Right lung (tissue), 2 donors: ENCODE measurements at regions not wholly inside any gene's neighbourhood (a gene's known extent, or its start where the extent isn't known, plus 50 kb on each side); places are given as distances from the start of the nearest gene placed in this dataset.
"Not testable (repeated sequence)": the region's sequence is repeated elsewhere in the genome, so short reads cannot be mapped to it uniquely, and the experiment has no call there.

Experiments
- DNase-seq, 2 donors: peaks; one replicate each; pipeline ENCODE4 v3.0.0-alpha.2; 2013

DNA sequence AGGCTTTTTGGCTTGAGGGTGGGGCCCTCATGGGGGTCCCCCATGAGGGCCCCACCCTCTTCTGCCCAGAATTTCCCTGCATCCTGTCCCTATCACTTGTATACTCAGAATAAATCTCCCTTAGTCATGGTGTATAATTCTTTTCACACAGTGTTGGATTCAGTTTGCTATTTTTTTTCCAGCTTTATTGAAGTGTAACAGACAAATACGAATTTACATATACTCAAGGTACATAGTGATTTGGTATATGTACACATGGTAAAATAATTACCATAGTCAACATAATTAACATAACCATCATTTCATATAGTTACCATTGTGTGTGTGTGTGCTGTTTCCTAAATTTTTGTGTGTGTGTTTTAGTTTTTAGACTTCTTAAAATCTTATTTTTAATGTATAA, 289.4 kb downstream of the CNTNAP3B start:
- DNase-seq = not testable (repeated sequence)

DNA sequence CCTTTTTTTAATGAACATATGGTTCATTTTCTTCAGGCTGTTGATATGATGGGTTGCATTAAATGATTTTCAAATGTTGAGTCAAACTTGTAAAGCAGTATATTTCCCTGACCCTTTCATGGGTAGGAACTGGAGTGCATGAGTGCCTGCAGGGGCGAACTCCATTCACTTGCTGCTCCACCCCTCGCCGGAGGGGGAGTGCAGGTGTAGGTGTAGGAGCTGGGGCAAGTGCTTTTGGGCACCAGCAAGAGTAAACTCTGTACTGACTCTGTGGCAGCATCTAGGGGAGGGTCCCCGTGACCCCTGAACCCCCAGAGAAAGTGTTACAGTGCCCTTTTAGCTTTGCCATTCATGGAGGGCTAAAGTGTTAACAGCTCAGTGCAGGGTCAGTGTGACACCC, 290.3 kb downstream of the CNTNAP3B start:
- DNase-seq = not testable (repeated sequence)

DNA sequence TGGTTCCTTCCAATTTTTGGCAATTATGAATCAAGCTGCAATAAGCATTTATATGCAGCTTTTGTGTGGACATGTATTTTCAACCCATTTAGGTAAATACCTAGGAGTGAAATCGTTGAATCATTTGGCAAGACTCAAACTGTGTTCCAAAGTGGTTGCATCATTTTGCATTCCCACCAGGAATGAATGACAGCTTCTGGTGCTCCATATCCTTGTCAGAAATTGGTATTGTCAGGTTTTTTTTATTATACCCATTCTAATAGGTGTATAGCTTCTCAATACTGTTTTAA, 290.7 kb downstream of the CNTNAP3B start:
- not testable (repeated sequence) for DNase-seq

DNA sequence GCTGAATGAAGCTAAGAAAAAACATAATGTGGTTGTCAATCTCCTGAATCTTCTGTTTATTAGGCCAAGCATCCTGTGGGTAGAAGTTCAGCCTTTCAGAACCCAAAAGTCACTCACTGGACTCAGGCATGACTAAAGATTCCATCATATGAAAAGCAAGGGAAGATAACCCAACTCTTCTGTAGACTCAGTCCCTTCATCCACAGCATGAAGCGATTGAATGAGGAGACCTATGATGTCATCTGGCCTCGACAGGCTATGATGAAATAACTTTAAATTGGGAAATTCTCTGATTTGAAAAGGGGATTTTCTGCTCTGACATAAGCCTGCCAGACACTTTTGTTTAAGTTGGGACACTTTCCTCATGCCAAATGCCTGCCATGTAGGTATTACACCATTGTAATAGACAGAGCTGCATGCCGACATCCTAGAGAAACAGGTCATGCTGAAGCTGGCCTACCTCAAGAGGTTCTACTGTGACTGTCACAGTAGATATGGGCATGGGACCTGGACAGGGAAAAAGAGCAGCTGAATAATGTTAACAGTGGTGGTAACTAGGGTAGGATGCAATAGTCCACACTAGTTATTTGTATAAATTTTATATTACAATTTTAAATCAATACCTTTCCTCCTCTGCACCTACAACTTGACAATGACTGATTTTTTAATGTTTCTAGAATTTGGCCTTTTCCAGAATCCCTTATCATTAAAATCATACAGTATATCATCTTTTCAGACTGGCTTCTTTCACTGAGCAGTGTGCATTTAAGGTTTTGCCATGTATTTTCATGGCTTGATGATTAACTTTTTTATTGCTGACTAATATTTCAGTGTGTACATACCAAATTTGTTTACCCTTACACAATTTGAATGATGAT, 291.3 kb downstream of the CNTNAP3B start:
- DNase-seq = not testable (repeated sequence)

DNA sequence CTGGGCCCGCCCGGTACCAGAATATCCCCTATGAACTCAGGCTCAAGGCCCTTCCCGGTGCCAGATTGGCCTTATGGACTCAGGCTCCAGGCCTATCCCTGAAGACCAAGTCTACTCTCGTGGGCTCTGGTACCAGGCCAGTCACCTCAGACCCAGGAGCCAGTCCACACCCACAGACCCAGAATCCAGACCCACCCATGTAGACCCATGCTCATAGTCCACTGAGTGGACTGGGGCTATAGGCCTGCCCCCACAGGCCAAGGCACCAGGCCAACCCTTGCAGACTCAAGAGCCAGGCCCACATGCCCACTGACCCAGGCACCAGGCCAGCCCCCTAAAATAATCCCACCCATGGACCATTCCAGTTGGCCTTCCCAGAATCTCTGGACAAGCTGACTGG, 296.1 kb downstream of the CNTNAP3B start:
- DNase-seq = not testable (repeated sequence)

DNA sequence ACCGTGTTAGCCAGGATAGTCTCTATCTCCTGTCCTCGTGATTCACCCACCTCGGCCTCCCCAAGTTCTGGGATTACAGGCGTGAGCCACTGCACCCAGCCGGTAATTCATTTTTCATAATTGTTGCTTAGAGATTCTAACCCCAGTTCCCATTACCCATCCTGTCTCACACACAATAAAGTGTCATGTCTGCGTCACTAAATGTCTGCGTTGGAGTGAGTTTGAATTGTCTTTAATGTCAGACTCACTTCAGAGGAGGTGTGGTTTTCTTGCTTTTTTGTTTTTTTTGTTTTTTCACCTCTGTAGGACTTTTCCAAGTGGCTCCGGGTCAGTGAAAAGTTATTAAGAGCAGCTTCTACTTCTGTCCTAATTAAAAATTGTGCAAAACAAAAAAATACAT, 304.5 kb downstream of the CNTNAP3B start:
- not testable (repeated sequence) for DNase-seq

DNA sequence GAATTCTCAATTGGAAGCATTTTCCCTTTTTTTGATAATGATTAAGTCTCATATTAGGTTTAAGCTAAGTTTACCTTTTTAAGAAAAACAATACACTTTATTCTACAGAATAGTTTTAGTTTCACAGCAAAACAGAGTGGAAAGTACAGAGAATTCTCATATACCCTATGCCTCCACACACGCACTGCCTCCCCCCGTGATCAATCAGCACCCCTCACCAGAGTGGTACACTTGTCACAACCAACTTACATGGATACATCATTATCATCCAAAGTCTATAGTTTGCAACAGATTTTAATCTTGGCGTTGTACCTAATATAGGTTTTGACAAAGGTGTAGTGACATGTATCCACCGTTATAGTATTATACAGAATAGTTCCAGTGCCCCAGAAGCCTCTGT, 326.5 kb downstream of the CNTNAP3B start:
- DNase-seq = not testable (repeated sequence)

DNA sequence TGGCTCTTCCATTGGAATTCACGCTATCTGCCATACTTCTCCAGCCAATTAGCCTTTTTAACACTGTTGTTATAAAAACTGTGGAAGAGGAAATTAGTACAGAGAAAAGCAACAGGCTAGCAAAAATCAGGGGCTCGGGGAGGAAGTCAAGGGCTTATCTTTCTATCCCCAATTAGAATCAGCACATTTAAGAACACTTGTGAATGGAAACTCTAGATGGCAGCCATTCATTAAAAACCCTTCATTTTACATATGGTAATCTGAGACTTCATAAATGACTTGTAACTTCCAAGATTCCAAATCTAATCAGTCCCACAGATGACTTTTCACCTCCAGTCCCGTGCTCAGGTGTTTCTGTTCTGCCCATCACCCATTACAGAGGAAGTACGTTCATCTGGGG, 330.5 kb downstream of the CNTNAP3B start:
- DNase-seq = not testable (repeated sequence)

DNA sequence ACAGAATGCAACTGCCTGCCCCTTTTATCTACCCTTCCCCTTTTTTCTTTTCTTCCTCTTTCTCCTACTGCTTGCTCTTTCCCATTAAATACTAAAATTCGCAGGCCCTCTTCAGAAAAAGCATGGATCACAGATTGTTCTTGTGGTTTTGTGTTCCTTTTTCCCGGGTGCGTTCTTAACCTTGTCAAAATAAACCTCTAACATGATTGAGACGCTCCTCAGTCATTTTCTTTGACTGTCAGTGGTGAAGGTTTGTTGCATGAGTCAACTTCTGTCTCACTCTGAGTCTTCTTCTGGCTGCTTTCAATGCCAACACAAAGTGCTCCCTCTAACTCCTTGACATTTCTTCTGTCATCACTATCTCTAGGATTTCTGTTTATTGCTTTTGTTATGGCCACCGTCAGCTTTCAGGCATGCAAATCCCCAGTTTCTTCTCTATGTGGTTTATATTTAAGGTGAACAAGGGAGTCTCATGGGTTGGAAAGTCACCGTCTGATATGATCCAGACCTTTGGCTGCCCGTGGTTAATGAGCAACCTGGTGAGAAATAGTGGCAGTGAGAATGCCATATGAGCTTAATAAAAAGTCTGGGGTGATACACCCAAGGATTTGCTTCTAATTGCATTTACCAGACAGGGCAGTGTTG, 338.4 kb downstream of the CNTNAP3B start:
- DNase-seq = not testable (repeated sequence)

DNA sequence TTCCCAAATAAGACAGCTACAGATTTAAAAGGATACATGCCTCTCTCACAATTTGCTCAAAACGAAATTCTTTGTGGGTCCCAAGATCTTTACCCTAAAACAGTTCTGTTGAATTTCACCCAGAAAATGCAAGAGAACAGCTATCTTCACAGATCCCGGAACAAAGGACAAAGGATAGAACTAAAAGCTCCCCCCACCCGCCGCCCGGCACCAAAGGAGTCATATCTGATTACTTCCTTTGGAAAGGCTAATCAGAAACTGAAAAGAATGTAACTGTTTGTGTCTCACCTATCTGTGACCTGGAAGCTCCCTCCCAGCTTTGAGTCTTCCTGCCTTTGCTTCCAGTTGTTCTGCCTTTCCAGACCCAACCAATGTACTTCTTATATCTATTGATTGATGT, 339.2 kb downstream of the CNTNAP3B start:
- not testable (repeated sequence) for DNase-seq

DNA sequence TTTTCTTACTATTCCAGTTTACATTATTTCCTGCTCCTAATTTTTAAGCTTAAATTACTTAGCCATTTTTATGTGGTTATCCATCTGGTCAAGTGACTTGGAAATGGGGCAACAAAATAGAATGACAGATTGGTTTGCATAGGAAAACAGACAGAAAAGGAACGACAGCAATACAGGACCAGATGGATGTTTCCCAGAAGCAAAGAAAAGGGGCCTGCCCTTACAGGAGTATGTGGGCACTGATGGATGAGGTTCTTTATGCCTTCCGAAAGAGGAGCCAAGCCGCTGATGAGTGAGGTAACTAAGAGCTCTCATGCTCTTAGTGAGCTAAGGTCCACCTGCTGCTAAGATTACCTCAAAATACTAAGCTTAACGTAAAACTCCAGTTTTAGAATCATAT, 339.8 kb downstream of the CNTNAP3B start:
- DNase-seq = not testable (repeated sequence)

DNA sequence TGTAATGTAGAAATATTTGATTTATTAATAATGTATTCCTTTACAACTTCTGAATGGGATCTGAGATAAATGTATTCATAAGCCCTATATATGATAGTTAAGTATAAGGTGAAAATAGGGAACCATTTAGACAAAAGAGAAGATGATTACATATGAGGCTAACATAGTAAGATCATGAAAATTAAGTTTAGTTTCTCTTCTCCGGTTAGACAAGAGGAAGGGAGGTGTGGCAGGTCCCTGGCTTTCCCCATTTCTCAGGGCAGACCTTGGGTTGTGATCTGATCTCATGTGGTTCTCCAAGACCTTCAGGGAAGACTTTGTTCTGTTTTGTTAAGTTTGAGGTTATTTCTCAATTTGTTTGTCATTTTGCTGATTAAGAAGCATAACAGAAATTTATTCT, 341.3 kb downstream of the CNTNAP3B start:
- DNase-seq = not testable (repeated sequence)

DNA sequence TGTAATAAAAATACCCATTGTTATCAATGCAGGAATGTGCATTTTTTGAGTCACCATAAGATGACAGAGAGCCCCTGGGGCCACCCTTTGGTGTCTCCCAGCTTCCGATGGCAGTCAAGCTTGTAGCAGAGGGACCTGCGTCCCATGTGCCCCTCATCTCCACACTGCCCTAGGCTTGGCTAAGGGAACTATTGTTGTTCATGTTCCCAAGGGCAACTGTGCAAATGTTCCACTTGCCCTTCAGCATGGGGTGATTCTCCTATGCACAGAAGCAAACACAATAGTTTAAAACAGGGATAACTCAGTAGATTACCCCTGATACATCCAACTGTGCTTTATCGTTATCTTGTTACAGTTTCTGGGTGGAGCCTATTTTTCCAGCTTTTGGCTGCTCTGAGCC, 342.0 kb downstream of the CNTNAP3B start:
- DNase-seq = not testable (repeated sequence)

DNA sequence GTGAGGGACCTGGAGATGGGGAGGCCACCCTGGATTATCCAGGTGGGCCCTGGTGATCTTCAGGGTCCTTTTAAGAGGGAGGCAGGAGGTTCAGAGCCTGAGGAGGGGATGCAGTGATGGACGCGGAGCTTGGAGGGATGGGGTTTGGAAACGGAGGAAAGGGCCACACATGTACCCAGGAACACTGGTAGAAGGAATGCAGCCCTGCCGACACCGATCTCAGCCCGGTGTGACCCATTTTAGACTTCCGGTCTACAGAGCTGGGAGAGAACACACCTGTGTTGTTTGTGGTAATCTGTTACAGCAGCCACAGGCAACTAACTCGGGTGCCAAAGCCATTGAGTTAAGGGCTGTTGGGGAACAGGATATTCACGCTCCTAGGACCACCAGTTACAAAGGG, 345.2 kb downstream of the CNTNAP3B start:
- not testable (repeated sequence) for DNase-seq

DNA sequence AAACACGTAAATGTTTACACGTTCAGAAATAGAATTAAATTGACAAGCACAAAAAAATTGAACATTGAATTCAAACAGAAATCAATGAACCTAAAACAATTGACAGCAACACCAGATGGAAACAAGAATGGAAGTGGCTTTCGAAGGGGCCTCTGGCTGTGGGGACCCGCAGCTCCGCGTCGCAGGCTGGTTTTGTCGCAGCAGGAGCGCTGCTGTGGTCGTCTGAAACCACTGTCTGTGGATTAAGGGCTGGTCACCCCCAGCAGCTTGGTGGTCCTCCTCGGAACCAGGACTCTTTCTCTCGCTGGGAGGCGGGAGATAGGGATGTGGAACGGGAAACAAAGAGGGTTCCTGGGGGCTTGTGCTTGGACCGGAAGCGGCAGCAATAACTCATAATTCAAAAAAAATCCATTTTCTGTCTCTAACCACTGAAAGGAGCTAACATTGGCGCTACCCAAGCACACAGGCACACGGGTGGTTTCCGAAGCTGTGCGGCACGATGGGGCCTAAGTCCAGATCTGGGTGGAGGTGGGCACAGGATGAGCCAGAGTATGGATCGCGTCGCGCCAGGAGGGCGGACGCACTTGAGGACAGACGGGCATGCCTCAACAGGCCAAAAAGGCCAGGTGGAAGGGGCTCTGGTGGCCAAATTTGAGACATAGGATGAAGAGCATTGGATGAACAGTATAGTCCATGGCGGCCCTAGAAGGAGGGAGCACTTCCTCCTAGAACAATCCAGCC, 346.0 kb downstream of the CNTNAP3B start:
- not testable (repeated sequence) for DNase-seq

DNA sequence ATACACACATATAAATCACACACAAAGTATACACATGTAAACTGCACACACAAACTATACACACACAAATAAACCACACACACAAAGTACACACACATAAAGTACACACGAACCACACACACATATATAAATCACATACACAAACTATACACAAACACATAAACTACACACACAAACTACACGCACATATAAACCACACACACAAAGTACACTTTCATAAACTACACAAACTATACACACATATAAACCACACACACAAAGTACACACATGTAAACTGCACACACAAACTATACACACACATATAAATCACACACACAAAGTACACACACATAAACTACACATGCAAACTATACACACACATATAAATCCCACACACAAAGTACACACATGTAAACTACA, 347.3 kb downstream of the CNTNAP3B start:
- DNase-seq = not testable (repeated sequence)

DNA sequence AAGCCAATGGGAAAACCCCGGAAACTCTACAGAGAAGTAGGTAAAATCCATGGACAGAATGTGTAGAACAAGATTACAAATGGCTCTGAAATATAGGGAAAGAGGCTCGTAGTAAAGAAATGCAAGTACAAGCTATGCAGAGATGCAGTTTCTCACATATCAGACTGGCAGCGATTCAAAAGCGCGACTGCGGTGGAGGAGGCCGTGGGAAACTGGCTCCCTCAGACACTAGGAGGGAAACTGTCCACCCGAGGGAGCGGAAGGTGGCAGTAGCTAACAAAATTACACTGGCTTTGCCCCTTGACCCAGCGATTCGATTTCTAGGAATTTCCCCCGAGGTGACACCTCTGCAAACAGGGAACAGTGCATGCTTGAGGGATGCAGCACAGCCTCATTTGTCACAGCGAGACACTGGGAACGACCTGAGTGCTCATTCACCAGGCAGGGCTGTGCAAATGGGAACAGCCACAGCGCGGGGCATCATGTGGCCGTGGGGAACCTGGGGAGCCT, 349.3 kb downstream of the CNTNAP3B start:
- not testable (repeated sequence) for DNase-seq

DNA sequence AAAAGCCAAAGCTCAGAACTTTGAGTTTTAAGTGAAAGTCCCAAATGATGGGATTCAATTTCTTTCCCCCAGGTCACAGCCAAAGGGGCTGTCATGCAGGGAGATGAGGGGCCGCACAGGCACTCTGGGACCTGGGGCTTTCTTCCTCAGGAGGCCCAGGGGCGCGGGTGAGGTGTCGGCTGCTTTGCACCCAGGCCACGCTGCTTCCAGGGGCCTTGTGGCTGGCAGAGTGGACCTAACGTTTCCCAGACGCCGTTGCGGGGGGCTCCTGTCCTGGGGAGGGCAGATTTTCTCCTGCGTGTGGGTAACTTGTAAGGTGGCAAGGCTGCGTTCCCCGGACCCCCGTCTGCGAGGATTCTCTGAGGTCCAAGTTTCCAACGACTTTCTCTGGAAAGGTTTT, 350.0 kb downstream of the CNTNAP3B start:
- not testable (repeated sequence) for DNase-seq

DNA sequence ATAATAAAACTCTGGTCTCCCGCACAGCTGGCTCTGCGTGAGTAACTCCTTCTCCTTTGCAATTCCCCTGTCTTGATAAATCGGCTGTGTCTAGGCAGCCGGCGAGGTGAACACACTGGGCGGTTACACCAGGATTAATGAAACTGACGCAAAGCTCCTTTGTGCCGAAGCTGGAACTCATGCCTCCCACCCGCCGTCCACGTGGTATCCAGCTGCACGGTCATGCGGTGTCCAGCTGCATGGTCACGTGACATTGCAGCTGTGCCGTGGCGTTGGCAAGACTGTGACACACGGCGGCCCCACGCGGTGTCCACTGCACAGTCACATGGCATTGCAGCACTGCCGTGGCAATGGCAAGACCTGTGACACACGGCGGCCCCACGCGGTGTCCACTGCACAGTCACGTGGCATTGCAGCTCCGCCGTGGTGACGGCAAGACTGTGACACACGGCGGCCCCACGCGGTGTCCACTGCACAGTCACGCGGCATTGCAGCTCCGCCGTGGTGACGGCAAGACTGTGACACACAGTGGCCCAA, 350.6 kb downstream of the CNTNAP3B start:
- not testable (repeated sequence) for DNase-seq

DNA sequence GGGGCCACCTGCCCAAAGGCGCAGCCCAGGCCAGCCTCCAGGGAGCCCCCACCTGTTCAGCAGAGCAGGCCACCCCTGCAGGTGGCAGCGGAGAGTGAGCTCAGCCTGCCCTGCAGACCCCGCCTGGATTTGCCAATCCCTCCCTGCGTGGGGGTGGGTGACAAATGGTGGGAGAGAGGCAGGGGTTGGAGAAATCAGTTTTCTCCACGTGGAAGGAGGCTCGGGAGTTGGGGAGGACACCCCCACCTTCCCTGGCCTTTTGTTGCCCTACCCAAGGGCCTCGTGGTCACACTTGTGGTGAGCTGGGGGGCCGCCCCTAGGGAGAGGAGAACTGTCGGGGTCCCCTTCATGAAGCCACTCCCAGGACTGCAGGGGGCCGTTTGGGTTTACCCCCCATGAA, 351.7 kb downstream of the CNTNAP3B start:
- DNase-seq = not testable (repeated sequence)

DNA sequence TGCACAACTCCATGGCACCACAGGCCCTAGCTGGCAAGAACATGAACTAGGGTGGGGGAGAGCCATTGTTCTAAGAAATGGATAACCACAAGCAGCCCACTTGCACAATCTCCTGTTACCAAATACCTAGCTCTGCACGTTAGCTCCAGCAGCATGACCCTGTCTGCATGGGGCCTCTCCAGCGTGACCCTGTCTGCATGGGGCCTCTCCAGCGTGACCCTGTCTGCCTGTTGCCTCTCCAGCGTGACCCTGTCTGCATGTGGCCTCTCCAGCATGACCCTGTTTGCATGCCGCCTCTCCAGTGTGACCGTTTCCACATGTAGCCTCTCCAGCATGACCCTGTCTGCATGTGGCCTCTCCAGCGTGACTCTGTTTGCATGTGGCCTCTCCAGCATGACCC, 356.7 kb downstream of the CNTNAP3B start:
- not testable (repeated sequence) for DNase-seq

DNA sequence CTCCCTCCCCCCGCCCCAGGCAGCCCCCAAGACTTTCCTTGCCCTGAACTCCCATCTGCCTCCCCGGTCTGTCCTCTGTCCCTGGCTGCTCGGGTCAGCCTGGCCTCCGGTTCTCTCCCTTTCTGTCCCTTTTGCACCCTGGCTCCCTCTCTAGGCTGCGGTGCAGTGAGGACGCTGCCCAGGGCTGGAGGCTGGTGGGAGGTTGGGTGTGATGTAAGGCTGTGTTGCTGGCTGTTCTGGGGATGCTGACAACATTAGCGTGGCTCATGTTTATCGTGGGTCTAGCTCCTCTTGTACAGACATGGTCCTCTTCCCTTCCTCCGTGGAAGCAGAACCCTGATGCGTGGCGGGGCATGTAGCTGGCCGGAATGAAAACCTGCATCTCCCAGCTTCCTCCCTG, 357.5 kb downstream of the CNTNAP3B start:
- not testable (repeated sequence) for DNase-seq
